Neural cell (in vitro differentiated cells): ENCODE measurements at regions not wholly inside any gene's neighbourhood (a gene's known extent, or its start where the extent isn't known, plus 50 kb on each side); places are given as distances from the start of the nearest gene placed in this dataset.

Experiments used
- H2AFZ ChIP-seq: fragments of 200-600, 300-800 bp; sonication (generic), shearing (Covaris generic); 2 replicates; pipeline ENCODE4 v1.6.0; 2014; ENCODE audit warnings: low read depth, mild to moderate bottlenecking, antibody characterized with exemption, low read length, moderate library complexity
- H3F3A ChIP-seq: fragments of 200-600 bp; shearing (Covaris generic); 2 replicates; pipeline ENCODE4 v1.6.1; 2016; ENCODE audit warnings: mild to moderate bottlenecking, moderate library complexity, mixed read lengths, antibody characterized with exemption, low read length; ENCODE audit not compliant: insufficient read depth, poor library complexity, severe bottlenecking
- H3K27ac ChIP-seq: fragments of 200-600, 300-800 bp; sonication (generic), shearing (Covaris generic); 2 replicates; pipeline ENCODE4 v1.5.1; 2014; ENCODE audit warnings: mild to moderate bottlenecking, low read length, moderate library complexity
- H3K27me3 ChIP-seq: fragments of 300-800, 200-600 bp; sonication (generic), shearing (Covaris generic); 2 replicates; pipeline ENCODE4 v1.6.0; 2014; ENCODE audit warnings: mild to moderate bottlenecking, low read depth, low read length, moderate library complexity; ENCODE audit not compliant: insufficient read depth
- H3K36me3 ChIP-seq: fragments of 300-800, 200-600 bp; sonication (generic), shearing (Covaris generic); 2 replicates; pipeline ENCODE4 v1.5.1; 2014; ENCODE audit warnings: mild to moderate bottlenecking, antibody characterized with exemption, low read length, moderate library complexity; ENCODE audit not compliant: insufficient read depth
- H3K4me2 ChIP-seq: fragments of 300-800, 200-600 bp; sonication (generic), shearing (Covaris generic); 2 replicates; pipeline ENCODE4 v1.6.0; 2014; ENCODE audit warnings: mild to moderate bottlenecking, low read length
- H3K4me3 ChIP-seq: fragments of 300-800, 200-600 bp; sonication (generic), shearing (Covaris generic); 2 replicates; pipeline ENCODE4 v1.5.1; 2014; ENCODE audit warnings: mild to moderate bottlenecking, low read length, moderate library complexity
- H3K79me2 ChIP-seq: fragments of 200-600 bp; shearing (Covaris generic); replicated peaks from 2 replicates; pipeline ENCODE4 v1.6.0; 2014; ENCODE audit warnings: mild to moderate bottlenecking, low read length, moderate library complexity; ENCODE audit not compliant: insufficient read depth
- H3K9ac ChIP-seq: fragments of 300-800, 200-600 bp; sonication (generic), shearing (Covaris generic); 2 replicates; pipeline ENCODE4 v1.6.1; 2016; ENCODE audit warnings: mild to moderate bottlenecking, low read length, mixed read lengths
- H3K9me2 ChIP-seq: fragments of 200-600 bp; shearing (Covaris generic); 2 replicates; pipeline ENCODE4 v1.6.1; 2016; ENCODE audit warnings: mild to moderate bottlenecking, low read length, mixed read lengths; ENCODE audit not compliant: insufficient read depth
- H3K9me3 ChIP-seq: fragments of 200-600, 300-800 bp; sonication (generic), shearing (Covaris generic); 2 replicates; pipeline ENCODE4 v1.6.1; 2016; ENCODE audit warnings: mild to moderate bottlenecking, mixed run types, low read length, moderate library complexity, mixed read lengths
- H4K20me1 ChIP-seq: fragments of 200-600 bp; shearing (Covaris generic); 2 replicates; pipeline ENCODE4 v1.6.1; 2016; ENCODE audit warnings: mild to moderate bottlenecking, mixed run types; ENCODE audit not compliant: insufficient read depth
- CTCF ChIP-seq: fragments of 450-650 bp; IDR thresholded peaks from 2 replicates; pipeline ENCODE4 v1.5.1; 2014; ENCODE audit warnings: antibody characterized with exemption, mild to moderate bottlenecking, moderate library complexity; ENCODE audit not compliant: poor library complexity, severe bottlenecking
- EP300 ChIP-seq: fragments of 450-650 bp; conservative IDR thresholded peaks from 2 replicates; pipeline ENCODE4 v1.6.1; 2014; ENCODE audit warnings: antibody characterized with exemption, mild to moderate bottlenecking, moderate library complexity; ENCODE audit not compliant: poor library complexity, severe bottlenecking
- EZH2 ChIP-seq: fragments of 200-600, 300-800 bp; shearing (Covaris generic), sonication (generic); IDR thresholded peaks from 2 replicates; pipeline ENCODE4 v1.6.1; 2014; ENCODE audit warnings: antibody characterized with exemption, low read length, borderline replicate concordance, mild to moderate bottlenecking; ENCODE audit not compliant: insufficient read depth, poor library complexity, severe bottlenecking
- MXI1 ChIP-seq: fragments of 450-650 bp; conservative IDR thresholded peaks from 2 replicates; pipeline ENCODE4 v1.6.1; 2014; ENCODE audit warnings: antibody characterized with exemption, mild to moderate bottlenecking; ENCODE audit not compliant: poor library complexity, severe bottlenecking
- POLR2AphosphoS5 ChIP-seq: IDR thresholded peaks from 2 replicates; pipeline ENCODE4 v1.6.1; 2012
- REST ChIP-seq: IDR thresholded peaks from 2 replicates; pipeline ENCODE4 v1.6.1; 2012; ENCODE audit warnings: borderline replicate concordance

- H3K9me2 ChIP-seq: no peaks in the 10 kb centered on the region
- no peak overlapping the region for H3K4me3 ChIP-seq
- H3K36me3 ChIP-seq: no peaks in the 10 kb centered on the region
- H3K9ac ChIP-seq: no peak overlapping the region
- no peaks in the 10 kb centered on the region for H3K79me2 ChIP-seq
- TF ChIP-seq MXI1 (no peak), POLR2AphosphoS5 (no peak), CTCF (no peak), EP300 (no peak), EZH2 (no peak)
- no peaks in the 10 kb centered on the region for H3F3A ChIP-seq
- H2AFZ ChIP-seq: no peak overlapping the region
- no peaks in the 10 kb centered on the region for H3K9me3 ChIP-seq
- H3K27me3 ChIP-seq: no peaks in the 10 kb centered on the region
- no peaks in the 10 kb centered on the region for H4K20me1 ChIP-seq
- no peak overlapping the region for H3K27ac ChIP-seq
- H3K4me2 ChIP-seq: no peak overlapping the region
Observed at GRCh38 chr7:22587322-22587721, 87.3 kb upstream of the STEAP1B start.

- H3K79me2 ChIP-seq: no peaks in the 10 kb centered on the region
- H3K9me3 ChIP-seq: no peaks in the 10 kb centered on the region
- no peak overlapping the region for H3K4me2 ChIP-seq
- no peaks in the 10 kb centered on the region for H4K20me1 ChIP-seq
- no peaks in the 10 kb centered on the region for H3K36me3 ChIP-seq
- no peak overlapping the region for H3K9ac ChIP-seq
- no peak overlapping the region for H3K27ac ChIP-seq
- no peak overlapping the region for H3K4me3 ChIP-seq
- H3F3A ChIP-seq: no peaks in the 10 kb centered on the region
- no peaks in the 10 kb centered on the region for H3K27me3 ChIP-seq
- TF ChIP-seq REST: no peak
- H2AFZ ChIP-seq: no peak overlapping the region
- no peaks in the 10 kb centered on the region for H3K9me2 ChIP-seq
Observed at GRCh38 chr7:22586786-22587140, 86.8 kb upstream of the STEAP1B start.

GRCh38 chr7:22586101-22586785 lies 86.3 kb upstream of the STEAP1B start:
- Histone ChIP-seq H3F3A (no peaks in the 10 kb centered on the region), H3K27me3 (no peaks in the 10 kb centered on the region), H2AFZ (no peak overlapping the region), H3K9me3 (no peaks in the 10 kb centered on the region), H3K4me3 (no peak overlapping the region), H3K9ac (no peak overlapping the region), H3K36me3 (no peaks in the 10 kb centered on the region), H3K4me2 (no peak overlapping the region), H4K20me1 (no peaks in the 10 kb centered on the region), H3K9me2 (no peaks in the 10 kb centered on the region), H3K79me2 (no peaks in the 10 kb centered on the region), H3K27ac (no peak overlapping the region)
- TF ChIP-seq EP300: no peak
